ENCODE measurements at regions not wholly inside any gene's neighbourhood (a gene's known extent, or its start where the extent isn't known, plus 50 kb on each side); places are given as distances from the start of the nearest gene placed in this dataset.

GRCh38 chr4:96264941-96265463, 425.1 kb downstream of the PDHA2 start:
- Mint-ChIP-seq H3K27me3 (ENCODE audit: low read depth, unreplicated experiment) (no peaks in the 10 kb centered on the region), H3K4me1 (ENCODE audit: low read depth, unreplicated experiment) (no peaks in the 10 kb centered on the region), H3K4me3 (ENCODE audit: unreplicated experiment) (no peak overlapping the region), H3K9me3 (ENCODE audit: unreplicated experiment) (no peaks in the 10 kb centered on the region), H3K36me3 (ENCODE audit: low read depth, unreplicated experiment) (no peaks in the 10 kb centered on the region), H3K27ac (ENCODE audit: unreplicated experiment) (no peak overlapping the region)
- Histone ChIP-seq H4K20me1 (ENCODE audit: insufficient read depth, low read length) (no peaks in the 10 kb centered on the region), H3K4me2 (ENCODE audit: low read length) (no peak overlapping the region), H3K9ac (ENCODE audit: low read length) (no peak overlapping the region), H3K79me2 (ENCODE audit: insufficient read depth, low read length) (no peaks in the 10 kb centered on the region), H3K9me3 (ENCODE audit: insufficient read depth, low read depth, low read length) (no peaks in the 10 kb centered on the region), H3K4me3 (ENCODE audit: insufficient read depth, low read depth, low read length) (no peak overlapping the region), H3K27me3 (ENCODE audit: insufficient read depth, low read length) (no peaks in the 10 kb centered on the region), H3K27ac (ENCODE audit: low read depth, low read length) (no peak overlapping the region), H3K36me3 (ENCODE audit: insufficient read depth, low read length) (no peaks in the 10 kb centered on the region), H2AFZ (ENCODE audit: low read depth, low read length) (no peak overlapping the region), H3K4me1 (ENCODE audit: insufficient read depth, low read length) (no peaks in the 10 kb centered on the region)
- no peak for TF ChIP-seq CTCF (IDR thresholded peaks at IDR 0.05; ENCODE audit: insufficient read depth, low read depth, low read length)
- TF ChIP-seq EZH2 (IDR thresholded peaks at IDR 0.05; ENCODE audit: insufficient read depth, low read length): no peak
- DNase-seq (ENCODE audit: low read depth) (no peak), FAIRE-seq (no peak)

- Histone ChIP-seq H3K4me3 (ENCODE audit: insufficient read depth, low read depth, low read length) (no peak overlapping the region), H3K9me3 (ENCODE audit: insufficient read depth, low read depth, low read length) (no peaks in the 10 kb centered on the region), H3K4me2 (ENCODE audit: low read length) (no peak overlapping the region), H3K4me1 (ENCODE audit: insufficient read depth, low read length) (no peaks in the 10 kb centered on the region), H3K27ac (ENCODE audit: low read depth, low read length) (no peak overlapping the region), H3K27me3 (ENCODE audit: insufficient read depth, low read length) (no peaks in the 10 kb centered on the region), H3K79me2 (ENCODE audit: insufficient read depth, low read length) (no peaks in the 10 kb centered on the region), H3K9ac (ENCODE audit: low read length) (no peak overlapping the region), H2AFZ (ENCODE audit: low read depth, low read length) (no peak overlapping the region), H3K36me3 (ENCODE audit: insufficient read depth, low read length) (no peaks in the 10 kb centered on the region), H4K20me1 (ENCODE audit: insufficient read depth, low read length) (no peaks in the 10 kb centered on the region)
- Mint-ChIP-seq H3K4me3 (ENCODE audit: unreplicated experiment) (no peak overlapping the region), H3K9me3 (ENCODE audit: unreplicated experiment) (no peaks in the 10 kb centered on the region), H3K4me1 (ENCODE audit: low read depth, unreplicated experiment) (no peaks in the 10 kb centered on the region), H3K27ac (ENCODE audit: unreplicated experiment) (no peak overlapping the region), H3K27me3 (ENCODE audit: low read depth, unreplicated experiment) (no peaks in the 10 kb centered on the region), H3K36me3 (ENCODE audit: low read depth, unreplicated experiment) (no peaks in the 10 kb centered on the region)
- TF ChIP-seq CTCF (IDR thresholded peaks at IDR 0.05; ENCODE audit: insufficient read depth, low read depth, low read length): no peak
- TF ChIP-seq EZH2 (IDR thresholded peaks at IDR 0.05; ENCODE audit: insufficient read depth, low read length): no peak
- FAIRE-seq: no peak
- no peak for DNase-seq (ENCODE audit: low read depth)
These were observed 453.9 kb downstream of the PDHA2 start for GRCh38 chr4:96293806-96294205.

- Histone ChIP-seq H3K4me2 (ENCODE audit: low read length) (no peak overlapping the region), H3K4me3 (ENCODE audit: insufficient read depth, low read depth, low read length) (no peak overlapping the region), H2AFZ (ENCODE audit: low read depth, low read length) (no peak overlapping the region), H3K27me3 (ENCODE audit: insufficient read depth, low read length) (no peaks in the 10 kb centered on the region), H3K27ac (ENCODE audit: low read depth, low read length) (no peak overlapping the region), H3K4me1 (ENCODE audit: insufficient read depth, low read length) (no peaks in the 10 kb centered on the region), H4K20me1 (ENCODE audit: insufficient read depth, low read length) (no peaks in the 10 kb centered on the region), H3K79me2 (ENCODE audit: insufficient read depth, low read length) (no peaks in the 10 kb centered on the region), H3K9me3 (ENCODE audit: insufficient read depth, low read depth, low read length) (no peaks in the 10 kb centered on the region), H3K36me3 (ENCODE audit: insufficient read depth, low read length) (no peaks in the 10 kb centered on the region), H3K9ac (ENCODE audit: low read length) (no peak overlapping the region)
- H3K4me1 Mint-ChIP-seq (ENCODE audit: low read depth, unreplicated experiment): no peaks in the 10 kb centered on the region
- no peaks in the 10 kb centered on the region for H3K27me3 Mint-ChIP-seq (ENCODE audit: low read depth, unreplicated experiment)
- FAIRE-seq (no peak), DNase-seq (ENCODE audit: low read depth) (no peak)
- TF ChIP-seq CTCF (IDR thresholded peaks at IDR 0.05; ENCODE audit: insufficient read depth, low read depth, low read length): no peak
- TF ChIP-seq EZH2 (IDR thresholded peaks at IDR 0.05; ENCODE audit: insufficient read depth, low read length): no peak
- H3K27ac Mint-ChIP-seq (ENCODE audit: unreplicated experiment): no peak overlapping the region
- no peak overlapping the region for H3K4me3 Mint-ChIP-seq (ENCODE audit: unreplicated experiment)
- H3K36me3 Mint-ChIP-seq (ENCODE audit: low read depth, unreplicated experiment): no peaks in the 10 kb centered on the region
- H3K9me3 Mint-ChIP-seq (ENCODE audit: unreplicated experiment): no peaks in the 10 kb centered on the region
These were observed 455.3 kb downstream of the PDHA2 start for GRCh38 chr4:96295143-96295741.
